ENCODE measurements at regions not wholly inside any gene's neighbourhood (a gene's known extent, or its start where the extent isn't known, plus 50 kb on each side); places are given as distances from the start of the nearest gene placed in this dataset.

GRCh38 chr6:141700819-141701218 is 431.9 kb upstream of the GJE1 start:
- TF ChIP-seq CTCF (IDR thresholded peaks at IDR 0.05; ENCODE audit: insufficient read depth, low read depth, low read length), result no peak
- no peak for TF ChIP-seq EZH2 (IDR thresholded peaks at IDR 0.05; ENCODE audit: insufficient read depth, low read length)
